Liver (tissue), 7 donors: ENCODE measurements at regions not wholly inside any gene's neighbourhood (a gene's known extent, or its start where the extent isn't known, plus 50 kb on each side); places are given as distances from the start of the nearest gene placed in this dataset.

Experiments
- DNase-seq: peaks from one replicate; pipeline ENCODE4 v3.0.0-alpha.2; 2017; ENCODE audit warnings: low spot score
- H3K27ac ChIP-seq, 2 donors: one replicate each; pipeline ENCODE4 v1.7.0; 2013; ENCODE audit warnings: inconsistent platforms in 2 of 2, low read length in 2 of 2, control low read depth in 1 of 2, low read depth in 1 of 2, mild to moderate bottlenecking in 1 of 2
- H3K27me3 ChIP-seq, 4 donors: one replicate each; pipeline versions ENCODE4 v1.6.1 to v1.7.0; 2013; ENCODE audit warnings: low read length in 3 of 4, inconsistent platforms in 1 of 4, mild to moderate bottlenecking in 1 of 4, moderate library complexity in 1 of 4; ENCODE audit not compliant: control insufficient read depth in 4 of 4, insufficient read depth in 4 of 4
- H3K36me3 ChIP-seq, 4 donors: one replicate each; pipeline versions ENCODE4 v1.6.1 to v1.7.0; 2013; ENCODE audit warnings: low read length in 3 of 4, mild to moderate bottlenecking in 3 of 4, low read depth in 1 of 4, moderate library complexity in 1 of 4; ENCODE audit not compliant: control insufficient read depth in 4 of 4, insufficient read depth in 3 of 4
- H3K4me1 ChIP-seq, 4 donors: one replicate each; pipeline versions ENCODE4 v1.6.1 to v1.7.0; 2013; ENCODE audit warnings: low read length in 3 of 4, mild to moderate bottlenecking in 3 of 4, moderate library complexity in 1 of 4; ENCODE audit not compliant: control insufficient read depth in 4 of 4, insufficient read depth in 4 of 4
- H3K4me3 ChIP-seq, 3 donors: one replicate each; pipeline versions ENCODE4 v1.6.1 to v1.7.0; 2013; ENCODE audit warnings: low read length in 3 of 3, control low read depth in 1 of 3, low read depth in 1 of 3, mild to moderate bottlenecking in 1 of 3
- H3K9ac ChIP-seq, 2 donors: one replicate each; pipeline ENCODE4 v1.7.0; 2013; ENCODE audit warnings: low read length in 2 of 2, mild to moderate bottlenecking in 2 of 2, moderate library complexity in 2 of 2, control low read depth in 1 of 2, low read depth in 1 of 2
- H3K9me3 ChIP-seq, 4 donors: one replicate each; pipeline versions ENCODE4 v1.6.1 to v1.7.0; 2013; ENCODE audit warnings: low read length in 3 of 4; ENCODE audit not compliant: control insufficient read depth in 4 of 4
- FOXA1 ChIP-seq: IDR thresholded peaks from 2 replicates; pipeline ENCODE4 v1.6.1; 2016; ENCODE audit warnings: antibody characterized with exemption
- GABPA ChIP-seq, 2 donors: IDR thresholded peaks in 1 of 2; conservative IDR thresholded peaks in 1 of 2; 2 replicates each; pipeline ENCODE4 v1.6.1; 2016; ENCODE audit warnings: antibody characterized with exemption in 2 of 2, mild to moderate bottlenecking in 1 of 2, moderate library complexity in 1 of 2
- NR2F2 ChIP-seq: IDR thresholded peaks from 2 replicates; pipeline ENCODE4 v1.6.1; 2016; ENCODE audit warnings: antibody characterized with exemption
- SP1 ChIP-seq: IDR thresholded peaks from 2 replicates; pipeline ENCODE4 v1.6.1; 2018; ENCODE audit warnings: antibody characterized with exemption, mild to moderate bottlenecking
- TAF1 ChIP-seq: conservative IDR thresholded peaks from 2 replicates; pipeline ENCODE4 v1.6.1; 2016; ENCODE audit warnings: antibody characterized with exemption, mild to moderate bottlenecking
- WGBS: extraction: QIAGEN DNeasy Blood & Tissue Kit; methylation state at CpG from one replicate; pipeline ENCODE4 v1.1.7; 2013; 5-methylcytosine and 5-hydroxymethylcytosine counted together
- TF ChIP-seq, protein P1 (sequence below): IDR thresholded peaks from 2 replicates; pipeline ENCODE4 v1.6.1; 2016; ENCODE audit warnings: antibody characterized with exemption
- TF ChIP-seq, protein P2 (sequence below): IDR thresholded peaks from 2 replicates; pipeline ENCODE4 v1.6.1; 2016; ENCODE audit warnings: antibody characterized with exemption, mild to moderate bottlenecking
- TF ChIP-seq, protein P3 (sequence below): IDR thresholded peaks from 2 replicates; pipeline ENCODE4 v1.6.1; 2016; ENCODE audit warnings: antibody characterized with exemption
- TF ChIP-seq, protein P4 (sequence below): IDR thresholded peaks from 2 replicates; pipeline ENCODE4 v1.6.1; 2016; ENCODE audit warnings: antibody characterized with exemption
- donor health status: healthy.
- donor health status: healthy.
- donor health status: healthy.
- donor health status: healthy.

DNA sequence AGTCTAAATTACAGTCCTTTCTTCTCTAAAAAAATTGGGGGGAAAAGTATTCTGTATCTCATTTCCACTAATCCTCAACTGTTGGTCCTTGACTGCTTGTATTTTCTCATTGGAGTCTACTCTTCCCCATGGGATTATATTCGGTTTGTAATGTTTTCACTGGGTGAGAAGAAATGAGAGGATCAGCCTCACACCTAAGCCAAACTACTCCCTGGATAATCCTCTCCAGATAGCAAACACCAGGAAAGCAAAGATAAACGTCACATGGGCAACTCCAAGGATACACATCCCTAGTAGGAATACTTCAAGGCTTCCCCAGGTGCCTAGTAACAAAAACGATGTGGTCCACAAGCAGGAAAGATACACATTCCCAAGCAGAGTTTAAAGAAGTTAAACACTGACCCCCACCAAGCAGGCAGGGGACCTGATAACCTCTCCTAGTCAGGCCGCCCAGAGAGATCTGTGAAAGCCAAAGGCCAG is 53.9 kb upstream of the SOX4 start:
- Histone ChIP-seq H3K4me1 (no peaks in the 10 kb centered on the region), H3K9ac (no peak overlapping the region), H3K36me3 (peaks cover 0 to 2% (median 0%) of the 10 kb centered on the region in 4 donors), H3K27ac (no peak overlapping the region), H3K27me3 (peaks cover 0 to 3% (median 0%) of the 10 kb centered on the region in 4 donors), H3K9me3 (peaks cover 0 to 1% (median 0%) of the 10 kb centered on the region in 4 donors), H3K4me3 (no peak overlapping the region)
- 57% methylated on average over 4 of the region's 4 CpGs for WGBS
- TF ChIP-seq, protein P1, sequence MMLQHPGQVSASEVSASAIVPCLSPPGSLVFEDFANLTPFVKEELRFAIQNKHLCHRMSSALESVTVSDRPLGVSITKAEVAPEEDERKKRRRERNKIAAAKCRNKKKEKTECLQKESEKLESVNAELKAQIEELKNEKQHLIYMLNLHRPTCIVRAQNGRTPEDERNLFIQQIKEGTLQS: no peak
- TF ChIP-seq, protein P2, sequence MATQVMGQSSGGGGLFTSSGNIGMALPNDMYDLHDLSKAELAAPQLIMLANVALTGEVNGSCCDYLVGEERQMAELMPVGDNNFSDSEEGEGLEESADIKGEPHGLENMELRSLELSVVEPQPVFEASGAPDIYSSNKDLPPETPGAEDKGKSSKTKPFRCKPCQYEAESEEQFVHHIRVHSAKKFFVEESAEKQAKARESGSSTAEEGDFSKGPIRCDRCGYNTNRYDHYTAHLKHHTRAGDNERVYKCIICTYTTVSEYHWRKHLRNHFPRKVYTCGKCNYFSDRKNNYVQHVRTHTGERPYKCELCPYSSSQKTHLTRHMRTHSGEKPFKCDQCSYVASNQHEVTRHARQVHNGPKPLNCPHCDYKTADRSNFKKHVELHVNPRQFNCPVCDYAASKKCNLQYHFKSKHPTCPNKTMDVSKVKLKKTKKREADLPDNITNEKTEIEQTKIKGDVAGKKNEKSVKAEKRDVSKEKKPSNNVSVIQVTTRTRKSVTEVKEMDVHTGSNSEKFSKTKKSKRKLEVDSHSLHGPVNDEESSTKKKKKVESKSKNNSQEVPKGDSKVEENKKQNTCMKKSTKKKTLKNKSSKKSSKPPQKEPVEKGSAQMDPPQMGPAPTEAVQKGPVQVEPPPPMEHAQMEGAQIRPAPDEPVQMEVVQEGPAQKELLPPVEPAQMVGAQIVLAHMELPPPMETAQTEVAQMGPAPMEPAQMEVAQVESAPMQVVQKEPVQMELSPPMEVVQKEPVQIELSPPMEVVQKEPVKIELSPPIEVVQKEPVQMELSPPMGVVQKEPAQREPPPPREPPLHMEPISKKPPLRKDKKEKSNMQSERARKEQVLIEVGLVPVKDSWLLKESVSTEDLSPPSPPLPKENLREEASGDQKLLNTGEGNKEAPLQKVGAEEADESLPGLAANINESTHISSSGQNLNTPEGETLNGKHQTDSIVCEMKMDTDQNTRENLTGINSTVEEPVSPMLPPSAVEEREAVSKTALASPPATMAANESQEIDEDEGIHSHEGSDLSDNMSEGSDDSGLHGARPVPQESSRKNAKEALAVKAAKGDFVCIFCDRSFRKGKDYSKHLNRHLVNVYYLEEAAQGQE: no peak
- TF ChIP-seq FOXA1 (no peak), GABPA (IDR thresholded peaks at IDR 0.05 in 1 of 2, conservative IDR thresholded peaks at IDR 0.05 in 1 of 2) (no peak), NR2F2 (no peak), SP1 (no peak), TAF1 (no peak)
- TF ChIP-seq, protein P3, sequence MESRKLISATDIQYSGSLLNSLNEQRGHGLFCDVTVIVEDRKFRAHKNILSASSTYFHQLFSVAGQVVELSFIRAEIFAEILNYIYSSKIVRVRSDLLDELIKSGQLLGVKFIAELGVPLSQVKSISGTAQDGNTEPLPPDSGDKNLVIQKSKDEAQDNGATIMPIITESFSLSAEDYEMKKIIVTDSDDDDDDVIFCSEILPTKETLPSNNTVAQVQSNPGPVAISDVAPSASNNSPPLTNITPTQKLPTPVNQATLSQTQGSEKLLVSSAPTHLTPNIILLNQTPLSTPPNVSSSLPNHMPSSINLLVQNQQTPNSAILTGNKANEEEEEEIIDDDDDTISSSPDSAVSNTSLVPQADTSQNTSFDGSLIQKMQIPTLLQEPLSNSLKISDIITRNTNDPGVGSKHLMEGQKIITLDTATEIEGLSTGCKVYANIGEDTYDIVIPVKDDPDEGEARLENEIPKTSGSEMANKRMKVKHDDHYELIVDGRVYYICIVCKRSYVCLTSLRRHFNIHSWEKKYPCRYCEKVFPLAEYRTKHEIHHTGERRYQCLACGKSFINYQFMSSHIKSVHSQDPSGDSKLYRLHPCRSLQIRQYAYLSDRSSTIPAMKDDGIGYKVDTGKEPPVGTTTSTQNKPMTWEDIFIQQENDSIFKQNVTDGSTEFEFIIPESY: no peak
- TF ChIP-seq, protein P4, sequence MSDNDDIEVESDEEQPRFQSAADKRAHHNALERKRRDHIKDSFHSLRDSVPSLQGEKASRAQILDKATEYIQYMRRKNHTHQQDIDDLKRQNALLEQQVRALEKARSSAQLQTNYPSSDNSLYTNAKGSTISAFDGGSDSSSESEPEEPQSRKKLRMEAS: no peak
- no peak for DNase-seq
